Astrocyte (in vitro differentiated cells and primary cell): ENCODE measurements at regions not wholly inside any gene's neighbourhood (a gene's known extent, or its start where the extent isn't known, plus 50 kb on each side); places are given as distances from the start of the nearest gene placed in this dataset.
"Not testable (repeated sequence)": the region's sequence is repeated elsewhere in the genome, so short reads cannot be mapped to it uniquely, and the experiment has no call there.

Experiments used
- CTCF ChIP-seq: IDR thresholded peaks from 2 replicates; pipeline ENCODE4 v1.5.1; 2011; ENCODE audit warnings: low read depth, mild to moderate bottlenecking, inconsistent platforms, low read length, moderate library complexity; ENCODE audit not compliant: insufficient read depth
- EZH2 ChIP-seq: IDR thresholded peaks from 2 replicates; pipeline ENCODE4 v1.6.1; 2012; ENCODE audit warnings: mild to moderate bottlenecking, low read length, inconsistent platforms; ENCODE audit not compliant: insufficient read depth

GRCh38 chr2:78840311-78840710 is 185.2 kb upstream of the REG3G start:
- TF ChIP-seq CTCF, EZH2: not testable (repeated sequence)
